Bronchial epithelial cell (primary cell): ENCODE measurements at regions not wholly inside any gene's neighbourhood (a gene's known extent, or its start where the extent isn't known, plus 50 kb on each side); places are given as distances from the start of the nearest gene placed in this dataset.

Source experiments
- DNase-seq: peaks from one replicate; pipeline ENCODE4 v3.0.0-alpha.2; 2010; ENCODE audit warnings: low read depth
- FAIRE-seq: peaks from 2 replicates; lab custom pipeline; 2011; peaks lifted over from hg19 to GRCh38; lab: Jason Lieb, UNC
- H3K27me3 ChIP-seq: 2 replicates; pipeline ENCODE4 v1.5.1; 2011; ENCODE audit warnings: low read length; ENCODE audit not compliant: control insufficient read depth, insufficient read depth
- H3K36me3 ChIP-seq: 2 replicates; pipeline ENCODE4 v1.5.1; 2011; ENCODE audit warnings: low read length; ENCODE audit not compliant: control insufficient read depth, insufficient read depth
- H3K4me3 ChIP-seq: 2 replicates; pipeline ENCODE4 v1.5.1; 2011; ENCODE audit warnings: mild to moderate bottlenecking, low read depth, low read length, control low read depth
- CTCF ChIP-seq: IDR thresholded peaks from 2 replicates; pipeline ENCODE4 v1.5.1; 2011; ENCODE audit warnings: mild to moderate bottlenecking, moderate library complexity, low read length, control low read depth, inconsistent platforms; ENCODE audit not compliant: insufficient read depth, severe bottlenecking

GRCh38 chr13:110780422-110780821 is 66.9 kb downstream of the ING1 start:
- FAIRE-seq (no peak), DNase-seq (no peak)
- Histone ChIP-seq H3K4me3 (no peak overlapping the region), H3K27me3 (peaks cover 2% of the 10 kb centered on the region), H3K36me3 (no peaks in the 10 kb centered on the region)
- no peak for TF ChIP-seq CTCF

GRCh38 chr13:110782185-110782584 is 68.7 kb downstream of the ING1 start:
- no peak for TF ChIP-seq CTCF
- no peak for FAIRE-seq
- DNase-seq = no peak
- no peak overlapping the region for H3K4me3 ChIP-seq
- H3K36me3 ChIP-seq = no peaks in the 10 kb centered on the region
- peaks cover under 1% of the 10 kb centered on the region for H3K27me3 ChIP-seq

- TF ChIP-seq CTCF = no peak
- no peak overlapping the region for H3K4me3 ChIP-seq
- FAIRE-seq (no peak), DNase-seq (no peak)
- no peaks in the 10 kb centered on the region for H3K36me3 ChIP-seq
- no peaks in the 10 kb centered on the region for H3K27me3 ChIP-seq
Measured at GRCh38 chr13:110784704-110785103, 71.2 kb downstream of the ING1 start.

GRCh38 chr13:110788778-110789177 is 75.3 kb downstream of the ING1 start:
- no peaks in the 10 kb centered on the region for H3K27me3 ChIP-seq
- no peaks in the 10 kb centered on the region for H3K36me3 ChIP-seq
- TF ChIP-seq CTCF = no peak
- H3K4me3 ChIP-seq = no peak overlapping the region
- FAIRE-seq = no peak
- no peak for DNase-seq

- no peak overlapping the region for H3K4me3 ChIP-seq
- no peak for FAIRE-seq
- no peak for TF ChIP-seq CTCF
- no peaks in the 10 kb centered on the region for H3K27me3 ChIP-seq
- no peak for DNase-seq
- H3K36me3 ChIP-seq = no peaks in the 10 kb centered on the region
Measured at GRCh38 chr13:110789871-110790270, 76.4 kb downstream of the ING1 start.

GRCh38 chr13:110790371-110790770 is 76.9 kb downstream of the ING1 start:
- FAIRE-seq (no peak), DNase-seq (no peak)
- no peak for TF ChIP-seq CTCF
- Histone ChIP-seq H3K4me3 (no peak overlapping the region), H3K36me3 (no peaks in the 10 kb centered on the region), H3K27me3 (no peaks in the 10 kb centered on the region)
